ENCODE measurements at regions not wholly inside any gene's neighbourhood (a gene's known extent, or its start where the extent isn't known, plus 50 kb on each side); places are given as distances from the start of the nearest gene placed in this dataset.

GRCh38 chr20:50280851-50281655, 90.4 kb downstream of the CEBPB start:
- H3K9me3 Mint-ChIP-seq, result no peaks in the 10 kb centered on the region
- ATAC-seq (replicated peaks; ENCODE audit: extremely low read depth, poor library complexity, severe bottlenecking) (no peak), DNase-seq (ENCODE audit: low spot score in 2 of 2) (no peak)
- peaks cover 17% of the 10 kb centered on the region for H3K4me1 Mint-ChIP-seq
- H3K27me3 Mint-ChIP-seq, result peaks cover 13% of the 10 kb centered on the region
- no peak overlapping the region for H3K27ac Mint-ChIP-seq (ENCODE audit: low read depth)
- H3K4me3 Mint-ChIP-seq, result no peak overlapping the region
- no peaks in the 10 kb centered on the region for H3K36me3 Mint-ChIP-seq (ENCODE audit: insufficient read depth)

GRCh38 chr20:50281831-50282591, 91.4 kb downstream of the CEBPB start:
- Mint-ChIP-seq H3K4me3 (no peak overlapping the region), H3K36me3 (ENCODE audit: insufficient read depth) (no peaks in the 10 kb centered on the region), H3K4me1 (peaks cover 17% of the 10 kb centered on the region), H3K27me3 (peaks cover 13% of the 10 kb centered on the region), H3K27ac (ENCODE audit: low read depth) (no peak overlapping the region), H3K9me3 (no peaks in the 10 kb centered on the region)
- DNase-seq (ENCODE audit: low spot score in 2 of 2), result no peak
- ATAC-seq (replicated peaks; ENCODE audit: extremely low read depth, poor library complexity, severe bottlenecking), result no peak

DNA sequence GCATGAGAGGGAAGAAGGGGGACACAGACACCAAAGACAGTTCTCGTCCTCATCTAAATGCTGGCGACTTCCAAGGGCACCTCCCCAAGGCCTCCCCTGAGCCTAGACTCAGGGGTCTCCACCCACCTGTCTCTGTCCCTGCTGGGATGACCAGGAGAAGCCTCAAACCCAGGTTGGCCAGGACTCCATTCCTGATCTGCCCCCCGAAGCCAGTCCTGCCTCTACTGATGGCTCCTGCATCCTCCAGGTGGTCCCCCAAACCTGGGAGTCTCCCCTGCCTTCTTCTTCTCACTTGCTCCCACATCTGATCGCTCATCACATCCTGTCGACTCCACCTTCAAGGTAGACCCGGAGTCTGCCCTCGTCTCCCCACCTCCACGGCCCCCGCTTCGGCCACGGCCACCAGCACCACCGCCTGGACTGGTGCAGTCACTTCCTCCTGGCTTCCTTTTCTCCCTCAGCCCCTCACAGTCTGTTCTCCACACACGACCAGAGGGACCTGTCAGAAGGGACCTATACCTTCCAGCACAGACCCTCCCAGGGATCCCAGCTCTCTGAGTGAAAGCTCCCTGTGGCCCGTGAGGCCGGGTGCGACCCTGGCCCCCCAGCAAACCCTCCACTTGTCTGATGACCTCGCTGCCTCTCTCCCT, 92.1 kb downstream of the CEBPB start:
- ATAC-seq (replicated peaks; ENCODE audit: extremely low read depth, poor library complexity, severe bottlenecking), result no peak
- no peaks in the 10 kb centered on the region for H3K36me3 Mint-ChIP-seq (ENCODE audit: insufficient read depth)
- H3K4me3 Mint-ChIP-seq, result no peak overlapping the region
- no peak for DNase-seq (ENCODE audit: low spot score in 2 of 2)
- peak overlapping the region; percentile 33 for H3K27ac Mint-ChIP-seq (ENCODE audit: low read depth)
- H3K27me3 Mint-ChIP-seq, result peaks cover 16% of the 10 kb centered on the region
- H3K9me3 Mint-ChIP-seq, result no peaks in the 10 kb centered on the region
- H3K4me1 Mint-ChIP-seq, result peaks cover 17% of the 10 kb centered on the region

GRCh38 chr20:50283370-50283769, 92.7 kb downstream of the CEBPB start:
- no peaks in the 10 kb centered on the region for H3K36me3 Mint-ChIP-seq (ENCODE audit: insufficient read depth)
- H3K27ac Mint-ChIP-seq (ENCODE audit: low read depth), result no peak overlapping the region
- no peaks in the 10 kb centered on the region for H3K9me3 Mint-ChIP-seq
- H3K27me3 Mint-ChIP-seq, result peaks cover 16% of the 10 kb centered on the region
- DNase-seq (ENCODE audit: low spot score in 2 of 2) (no peak), ATAC-seq (replicated peaks; ENCODE audit: extremely low read depth, poor library complexity, severe bottlenecking) (no peak)
- peaks cover 17% of the 10 kb centered on the region for H3K4me1 Mint-ChIP-seq
- H3K4me3 Mint-ChIP-seq, result no peak overlapping the region

DNA sequence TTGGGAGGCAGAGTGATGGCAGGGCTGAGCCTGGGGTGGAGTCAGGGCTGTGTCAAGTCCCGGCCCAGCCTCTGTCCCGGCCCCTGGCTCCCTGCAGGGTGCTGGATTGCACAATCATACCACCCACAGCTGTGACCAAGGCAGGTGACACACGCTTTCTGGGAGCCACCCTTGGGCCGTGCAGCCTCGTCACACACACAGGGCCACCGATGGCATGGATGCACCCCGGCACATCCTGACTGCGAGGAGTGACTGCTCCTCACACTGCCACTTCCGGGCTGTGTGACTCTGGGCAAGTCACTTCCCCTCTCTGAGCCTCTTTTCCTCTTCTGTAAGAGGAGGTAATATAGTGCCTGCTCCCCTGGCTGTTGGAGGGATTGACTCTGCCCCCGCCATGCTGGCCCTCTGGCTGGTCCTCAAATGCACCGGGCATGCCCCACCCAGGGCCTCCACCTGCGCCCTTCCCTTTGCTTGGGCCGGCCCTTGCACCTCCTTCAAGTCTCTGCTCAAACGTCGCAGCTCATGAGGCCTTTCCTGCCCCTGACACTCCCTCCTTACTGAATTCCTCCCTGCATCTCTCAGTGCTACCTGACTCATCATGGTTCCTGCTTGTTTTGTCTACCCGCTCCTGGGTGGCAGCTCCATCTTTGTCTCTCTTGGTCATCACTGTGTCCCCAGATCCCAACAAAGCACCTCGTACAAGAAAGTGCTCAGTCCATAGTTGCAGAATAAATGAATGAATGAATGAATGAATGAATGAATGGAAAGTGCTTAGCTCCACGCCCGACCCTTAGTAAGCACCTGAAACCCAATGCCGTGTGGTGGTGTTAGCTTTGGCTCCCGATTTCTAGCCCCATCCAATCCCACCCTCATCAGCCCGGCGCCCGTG, 93.5 kb downstream of the CEBPB start:
- DNase-seq (ENCODE audit: low spot score in 2 of 2) (no peak), ATAC-seq (replicated peaks; ENCODE audit: extremely low read depth, poor library complexity, severe bottlenecking) (peak; percentile 24)
- H3K27ac Mint-ChIP-seq (ENCODE audit: low read depth), result no peak overlapping the region
- peaks cover 18% of the 10 kb centered on the region for H3K27me3 Mint-ChIP-seq
- no peaks in the 10 kb centered on the region for H3K9me3 Mint-ChIP-seq
- no peak overlapping the region for H3K4me3 Mint-ChIP-seq
- peaks cover 17% of the 10 kb centered on the region for H3K4me1 Mint-ChIP-seq
- H3K36me3 Mint-ChIP-seq (ENCODE audit: insufficient read depth), result no peaks in the 10 kb centered on the region

GRCh38 chr20:50284811-50285375, 94.3 kb downstream of the CEBPB start:
- H3K36me3 Mint-ChIP-seq (ENCODE audit: insufficient read depth), result no peaks in the 10 kb centered on the region
- no peaks in the 10 kb centered on the region for H3K9me3 Mint-ChIP-seq
- H3K4me1 Mint-ChIP-seq, result peaks cover 17% of the 10 kb centered on the region
- no peak overlapping the region for H3K4me3 Mint-ChIP-seq
- H3K27ac Mint-ChIP-seq (ENCODE audit: low read depth), result no peak overlapping the region
- peaks cover 24% of the 10 kb centered on the region for H3K27me3 Mint-ChIP-seq
- DNase-seq (ENCODE audit: low spot score in 2 of 2), result no peak
- ATAC-seq (replicated peaks; ENCODE audit: extremely low read depth, poor library complexity, severe bottlenecking), result no peak

DNA sequence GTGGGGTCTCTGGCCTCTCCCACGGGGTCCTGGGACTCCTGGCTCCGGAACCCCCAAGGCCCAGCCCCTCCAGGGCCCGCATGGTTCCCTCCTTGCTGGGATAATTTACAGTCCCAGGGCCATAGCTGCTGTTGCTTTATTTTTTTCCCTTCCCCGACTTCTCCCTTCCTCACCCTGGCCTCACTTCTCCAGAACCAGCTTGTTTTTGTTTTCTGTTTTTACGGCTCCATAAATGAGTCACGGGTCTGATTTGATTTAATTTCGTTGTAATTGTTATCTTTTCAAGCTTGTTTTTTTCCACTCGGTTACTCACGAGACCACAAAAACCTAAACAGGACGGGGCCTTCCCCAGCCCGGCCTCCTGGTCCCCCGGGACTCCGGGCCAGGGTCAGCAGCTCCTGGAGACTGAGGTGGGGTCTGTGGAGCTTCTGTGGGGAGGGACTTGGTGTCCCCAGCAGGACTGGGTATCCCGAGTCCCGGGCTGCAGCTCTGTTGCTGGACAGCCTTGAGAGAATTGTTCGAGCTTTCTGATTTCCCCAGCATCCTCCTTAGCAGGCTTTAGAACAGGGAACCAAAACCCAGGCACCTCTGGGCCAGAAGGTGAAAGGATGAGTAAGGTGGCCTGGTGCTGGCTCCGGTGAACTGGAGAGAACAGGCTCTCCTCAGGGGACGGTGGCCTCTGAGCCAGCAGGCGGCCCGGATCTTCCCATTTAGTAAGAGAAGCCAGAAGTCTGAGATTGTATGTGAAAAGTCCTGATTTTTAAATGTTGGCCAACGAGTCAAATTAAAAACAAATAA, 94.9 kb downstream of the CEBPB start:
- Mint-ChIP-seq H3K9me3 (no peaks in the 10 kb centered on the region), H3K4me1 (peaks cover 17% of the 10 kb centered on the region), H3K27me3 (peaks cover 30% of the 10 kb centered on the region), H3K36me3 (ENCODE audit: insufficient read depth) (no peaks in the 10 kb centered on the region), H3K4me3 (no peak overlapping the region), H3K27ac (ENCODE audit: low read depth) (no peak overlapping the region)
- no peak for DNase-seq (ENCODE audit: low spot score in 2 of 2)
- ATAC-seq (replicated peaks; ENCODE audit: extremely low read depth, poor library complexity, severe bottlenecking), result no peak

- Mint-ChIP-seq H3K27ac (ENCODE audit: low read depth) (peak overlapping the region; percentile 2), H3K27me3 (peaks cover 36% of the 10 kb centered on the region), H3K4me3 (no peak overlapping the region), H3K36me3 (ENCODE audit: insufficient read depth) (no peaks in the 10 kb centered on the region), H3K9me3 (no peaks in the 10 kb centered on the region), H3K4me1 (peaks cover 17% of the 10 kb centered on the region)
- DNase-seq (ENCODE audit: low spot score in 2 of 2), result no peak
- no peak for ATAC-seq (replicated peaks; ENCODE audit: extremely low read depth, poor library complexity, severe bottlenecking)
Measured at GRCh38 chr20:50286174-50286511, 95.5 kb downstream of the CEBPB start.

GRCh38 chr20:50286609-50287008, 96.0 kb downstream of the CEBPB start:
- Mint-ChIP-seq H3K27ac (ENCODE audit: low read depth) (peak overlapping the region; percentile 2), H3K27me3 (peaks cover 41% of the 10 kb centered on the region), H3K4me3 (no peak overlapping the region), H3K36me3 (ENCODE audit: insufficient read depth) (no peaks in the 10 kb centered on the region), H3K4me1 (peaks cover 17% of the 10 kb centered on the region), H3K9me3 (no peaks in the 10 kb centered on the region)
- no peak for DNase-seq (ENCODE audit: low spot score in 2 of 2)
- no peak for ATAC-seq (replicated peaks; ENCODE audit: extremely low read depth, poor library complexity, severe bottlenecking)

GRCh38 chr20:50287512-50287911, 96.9 kb downstream of the CEBPB start:
- Mint-ChIP-seq H3K4me3 (no peak overlapping the region), H3K4me1 (peaks cover 17% of the 10 kb centered on the region), H3K36me3 (ENCODE audit: insufficient read depth) (no peaks in the 10 kb centered on the region), H3K27me3 (peaks cover 44% of the 10 kb centered on the region), H3K27ac (ENCODE audit: low read depth) (no peak overlapping the region), H3K9me3 (no peaks in the 10 kb centered on the region)
- DNase-seq (ENCODE audit: low spot score in 2 of 2) (no peak), ATAC-seq (replicated peaks; ENCODE audit: extremely low read depth, poor library complexity, severe bottlenecking) (no peak)

DNA sequence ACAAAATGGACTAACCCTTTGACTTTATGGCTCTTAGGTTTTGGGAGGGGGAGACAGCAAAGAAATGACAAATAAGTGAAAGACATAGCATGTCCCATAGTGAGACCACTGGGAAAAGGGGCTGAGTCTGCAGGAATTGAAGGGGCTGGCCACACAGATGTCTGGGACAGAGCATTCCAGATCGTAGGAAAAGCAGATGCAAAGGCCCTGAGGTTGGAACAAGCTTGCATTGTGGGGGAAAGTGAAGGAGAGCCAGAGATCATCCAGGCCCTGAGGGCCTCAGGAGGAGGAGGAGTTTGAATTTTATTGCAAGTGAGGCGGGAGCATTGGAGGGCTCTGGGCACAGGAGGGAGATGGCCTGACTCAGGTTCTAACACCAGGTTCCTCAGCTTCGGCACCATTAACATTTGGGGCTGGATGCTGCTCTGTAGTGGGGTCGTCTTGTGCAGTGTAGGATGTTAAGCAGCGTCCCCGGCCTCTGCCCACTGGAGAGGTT, 97.5 kb downstream of the CEBPB start:
- Mint-ChIP-seq H3K27ac (ENCODE audit: low read depth) (no peak overlapping the region), H3K27me3 (peaks cover 44% of the 10 kb centered on the region), H3K36me3 (ENCODE audit: insufficient read depth) (no peaks in the 10 kb centered on the region), H3K4me3 (no peak overlapping the region), H3K4me1 (peaks cover 11% of the 10 kb centered on the region), H3K9me3 (no peaks in the 10 kb centered on the region)
- DNase-seq (ENCODE audit: low spot score in 2 of 2) (no peak), ATAC-seq (replicated peaks; ENCODE audit: extremely low read depth, poor library complexity, severe bottlenecking) (no peak)

Measured in central memory CD8-positive, alpha-beta T cell (primary cell).